K562 (cell line): ENCODE measurements at regions not wholly inside any gene's neighbourhood (a gene's known extent, or its start where the extent isn't known, plus 50 kb on each side); places are given as distances from the start of the nearest gene placed in this dataset.

Source experiments
- ATAC-seq: fragments of 200-7000 bp; cut with Tn5 transposase; 3 replicates; pipeline ENCODE4 v1.9.1; 2020; ENCODE audit warnings: moderate library complexity
- BruUV-seq: library from RNA; stranded (reverse); fragments of 400-500 nt; replicated peaks from 2 replicates; lab custom pipeline; 2021; lab: Mats Ljungman, UMichigan
- CTCF ChIA-PET: fragments of 300-600 bp; formaldehyde crosslinking; extraction: SDS; loops from one replicate; lab custom pipeline; 2021; ENCODE audit warnings: low intra/inter-chr PET ratio; lab: Yijun Ruan, JAX
- POLR2A ChIA-PET: fragments of 300-600, 350-650 bp; sonication (Branson Sonifier 250); formaldehyde crosslinking; extraction: SDS; loops from one replicate; lab custom pipeline; 2021; ENCODE audit warnings: antibody characterized with exemption, inconsistent platforms; lab: Yijun Ruan, JAX
- DNase-seq, 4 experiments: peaks; one replicate each; pipeline versions ENCODE4 v3.0.0 to v3.0.0-alpha.2; 2011 to 2018; ENCODE audit warnings: low spot score in 3 of 4, mixed read lengths in 3 of 4; ENCODE audit errors: extremely low read depth in 1 of 4
- FAIRE-seq: peaks from 2 replicates; lab custom pipeline; 2011; peaks lifted over from hg19 to GRCh38; lab: Jason Lieb, UNC
- H2AFZ ChIP-seq: 2 replicates; pipeline ENCODE4 v1.6.0; 2011; ENCODE audit warnings: low read depth, low read length, control low read depth, inconsistent platforms
- H3K27ac ChIP-seq: fragments of 200-600 bp; 3 replicates; pipeline ENCODE4 v1.8.0; 2011; ENCODE audit warnings: low read depth, mild to moderate bottlenecking, control low read depth, inconsistent platforms, low read length, moderate library complexity, mixed read lengths; ENCODE audit errors: extremely low read depth
- H3K27me3 ChIP-seq, 2 experiments: fragments of 300-600 bp in 1 of 2; 2 replicates in 1 of 2; 3 replicates in 1 of 2; pipeline versions ENCODE4 v1.6.0 to v1.8.0; 2011; ENCODE audit warnings: inconsistent platforms in 2 of 2, low read length in 2 of 2, mild to moderate bottlenecking in 1 of 2, mixed read lengths in 1 of 2, moderate library complexity in 1 of 2; ENCODE audit not compliant: control insufficient read depth in 2 of 2, insufficient read depth in 2 of 2
- H3K36me3 ChIP-seq: fragments of 300-600 bp; 3 replicates; pipeline ENCODE4 v1.8.0; 2011; ENCODE audit warnings: mild to moderate bottlenecking, low read length, inconsistent platforms; ENCODE audit not compliant: control insufficient read depth, insufficient read depth
- H3K4me1 ChIP-seq, 2 experiments: fragments of 200-600 bp in 1 of 2; replicated peaks in 1 of 2; 2 replicates in 1 of 2; 3 replicates in 1 of 2; pipeline versions ENCODE4 v1.5.1 to v1.8.0; 2011; ENCODE audit warnings: inconsistent platforms in 2 of 2, low read length in 2 of 2, mild to moderate bottlenecking in 1 of 2, mixed read lengths in 1 of 2, moderate library complexity in 1 of 2; ENCODE audit not compliant: control insufficient read depth in 2 of 2, insufficient read depth in 2 of 2
- H3K4me2 ChIP-seq: 2 replicates; pipeline ENCODE4 v1.6.1; 2011; ENCODE audit warnings: low read length, control low read depth, inconsistent platforms, mixed read lengths; ENCODE audit not compliant: insufficient read depth
- H3K4me3 ChIP-seq: fragments of 200-600 bp; sonication (generic), shearing (Covaris generic); 2 replicates; pipeline ENCODE4 v1.5.1; 2016; ENCODE audit warnings: control low read depth, inconsistent platforms
- H3K79me2 ChIP-seq: fragments of 200-600 bp; 3 replicates; pipeline ENCODE4 v1.8.0; 2011; ENCODE audit warnings: low read length, inconsistent platforms; ENCODE audit not compliant: control insufficient read depth, insufficient read depth
- H3K9ac ChIP-seq, 2 experiments: 2 replicates each; pipeline versions ENCODE4 v1.6.0 to v1.6.1; 2011; ENCODE audit warnings: low read depth in 2 of 2, low read length in 2 of 2, control low read depth in 1 of 2, inconsistent platforms in 1 of 2, mild to moderate bottlenecking in 1 of 2, mixed read lengths in 1 of 2; ENCODE audit not compliant: insufficient read depth in 1 of 2
- H3K9me1 ChIP-seq: one replicate; pipeline ENCODE4 v1.6.0; 2011; ENCODE audit warnings: inconsistent platforms, mild to moderate bottlenecking, low read length, moderate library complexity; ENCODE audit not compliant: control insufficient read depth, insufficient read depth
- H3K9me3 ChIP-seq: replicated peaks from 2 replicates; pipeline ENCODE4 v1.5.1; 2011; ENCODE audit warnings: low read depth, low read length, inconsistent platforms; ENCODE audit not compliant: control insufficient read depth, insufficient read depth
- H4K20me1 ChIP-seq: replicated peaks from 2 replicates; pipeline ENCODE4 v1.6.1; 2011; ENCODE audit warnings: low read length, inconsistent platforms, mixed read lengths; ENCODE audit not compliant: control insufficient read depth, insufficient read depth
- CTCF ChIP-seq, 3 experiments: IDR thresholded peaks in 2 of 3; conservative IDR thresholded peaks in 1 of 3; 2 replicates each; pipeline ENCODE4 v1.5.1; 2011 to 2012; ENCODE audit warnings: low read length in 3 of 3, mild to moderate bottlenecking in 3 of 3, control low read depth in 2 of 3, improper control_type of control experiment in 1 of 3, inconsistent platforms in 1 of 3, low read depth in 1 of 3, mixed read lengths in 1 of 3, moderate library complexity in 1 of 3; ENCODE audit not compliant: insufficient read depth in 2 of 3
- HDAC3 ChIP-seq: fragments of 450-650 bp; IDR thresholded peaks from 2 replicates; pipeline ENCODE4 v1.6.1; 2018; ENCODE audit warnings: borderline replicate concordance, mild to moderate bottlenecking, moderate library complexity; ENCODE audit not compliant: partially characterized antibody
- NR1H2 ChIP-seq: sonication (generic); formaldehyde crosslinking; IDR thresholded peaks from 2 replicates; pipeline ENCODE4 v1.4.0; 2020; ENCODE audit warnings: mild to moderate bottlenecking, missing genetic modification reagents
- SREBF1 ChIP-seq: fragments of 150-350 bp; IDR thresholded peaks from 2 replicates; pipeline ENCODE4 v1.6.1; 2014; ENCODE audit warnings: antibody characterized with exemption, low read depth, low read length, borderline replicate concordance
- WGBS: fragments of 100-300 bp; shearing (Covaris generic); methylation state at CpG from one replicate; pipeline ENCODE4 v1.1.6; 2016; ENCODE audit warnings: low coverage, mixed read lengths; ENCODE audit not compliant: insufficient coverage; ENCODE audit errors: missing lambda C conversion rate; 5-methylcytosine and 5-hydroxymethylcytosine counted together
- in situ Hi-C: fragments of 300-500 bp; cut with MboI; formaldehyde crosslinking; loops from 4 replicates; pipeline ENCODE4 v1.15.0; 2018; ENCODE audit warnings: inconsistent platforms, mixed read lengths
- intact Hi-C: fragments of 100-400 bp; cut with micrococcal nuclease; formaldehyde crosslinking; loops from 2 replicates; pipeline ENCODE4 v1.14.2; 2022

DNA sequence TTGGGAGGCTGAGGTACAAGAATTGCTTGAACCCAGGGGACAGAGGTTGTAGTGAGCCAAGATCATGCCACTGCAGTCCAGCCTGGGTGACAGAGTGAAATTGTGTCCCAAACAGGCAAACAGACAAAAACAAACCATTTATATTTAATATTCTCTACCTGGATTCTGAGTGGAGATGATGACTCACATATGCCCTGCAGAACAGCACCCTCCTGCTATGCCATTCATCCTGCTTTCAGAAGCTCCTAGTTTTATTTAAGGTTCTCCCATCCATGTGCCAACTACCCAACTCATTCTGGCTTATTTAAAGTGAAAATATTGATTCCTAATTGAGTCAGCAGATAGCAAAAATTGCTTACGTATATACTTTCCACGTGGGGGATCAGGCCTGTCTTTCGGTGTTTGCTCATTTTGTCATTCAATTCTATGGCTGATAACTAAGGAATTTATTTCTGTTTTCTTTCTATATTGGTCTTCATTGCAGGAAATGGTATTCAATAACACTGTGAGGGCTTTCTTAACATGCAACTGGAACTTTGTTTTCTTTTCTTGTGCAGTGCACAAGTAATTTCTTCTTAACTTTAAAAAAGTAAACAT, 459.1 kb upstream of the JAG1 start:
- in situ Hi-C loops (no loop called here), intact Hi-C loops (no loop called here)
- Histone ChIP-seq H3K27ac (no peak overlapping the region), H3K79me2 (no peaks in the 10 kb centered on the region), H3K4me2 (no peak overlapping the region), H3K9me1 (no peaks in the 10 kb centered on the region), H3K36me3 (no peaks in the 10 kb centered on the region), H4K20me1 (no peaks in the 10 kb centered on the region), H2AFZ (no peak overlapping the region), H3K9me3 (no peaks in the 10 kb centered on the region), H3K4me1 (no peaks in the 10 kb centered on the region), H3K9ac (no peak overlapping the region), H3K4me3 (no peak overlapping the region), H3K27me3 (no peaks in the 10 kb centered on the region)
- CTCF ChIA-PET, result no interaction called here
- no peak for TF ChIP-seq NR1H2 (CRISPR knock-in tag)
- no peak for TF ChIP-seq SREBF1
- no peak for TF ChIP-seq HDAC3
- no peak for TF ChIP-seq CTCF (IDR thresholded peaks at IDR 0.05 in 2 of 3, conservative IDR thresholded peaks at IDR 0.05 in 1 of 3; ENCODE audit: insufficient read depth in 2 of 3, low read depth in 1 of 3, low read length in 3 of 3)
- 0% methylated on average over 3 of the region's 3 CpGs for WGBS
- DNase-seq, result no peak
- POLR2A ChIA-PET, result no interaction called here
- ATAC-seq, result no peak
- FAIRE-seq, result no peak
- BruUV-seq, result no TSS peak
